Nephron (organoid): ENCODE measurements at regions not wholly inside any gene's neighbourhood (a gene's known extent, or its start where the extent isn't known, plus 50 kb on each side); places are given as distances from the start of the nearest gene placed in this dataset.

ENCODE experiments used
- H3K27ac Mint-ChIP-seq, 3 experiments: 2 replicates each; pipeline ENCODE4 v1.8.0; 2020; ENCODE audit warnings: mixed read lengths in 3 of 3, mild to moderate bottlenecking in 2 of 3, moderate library complexity in 1 of 3
- H3K27me3 Mint-ChIP-seq: 2 replicates; pipeline ENCODE4 v1.8.0; 2021; ENCODE audit warnings: low read depth, mild to moderate bottlenecking, moderate library complexity, mixed read lengths
- H3K36me3 Mint-ChIP-seq: 2 replicates; pipeline ENCODE4 v1.8.0; 2020; ENCODE audit warnings: low read depth, mixed read lengths
- H3K4me1 Mint-ChIP-seq: 2 replicates; pipeline ENCODE4 v1.8.0; 2020; ENCODE audit warnings: mixed read lengths
- H3K4me3 Mint-ChIP-seq, 3 experiments: 2 replicates each; pipeline ENCODE4 v1.8.0; 2020; ENCODE audit warnings: mild to moderate bottlenecking in 3 of 3, mixed read lengths in 3 of 3, moderate library complexity in 2 of 3
- H3K9me3 Mint-ChIP-seq: 2 replicates; pipeline ENCODE4 v1.8.0; 2020; ENCODE audit warnings: mixed read lengths
- CTCF ChIP-seq, 3 experiments: fragments of 200-600 bp; sonication (generic); IDR thresholded peaks; one replicate each; pipeline ENCODE4 v1.5.0; 2021; ENCODE audit warnings: antibody characterized with exemption in 3 of 3; ENCODE audit not compliant: unreplicated experiment in 3 of 3

GRCh38 chr2:9778471-9779316, 64.6 kb upstream of the TAF1B start:
- Mint-ChIP-seq H3K27ac (no peak overlapping the region), H3K36me3 (no peaks in the 10 kb centered on the region), H3K4me1 (peaks cover 13% of the 10 kb centered on the region), H3K27me3 (peaks cover 14% of the 10 kb centered on the region), H3K9me3 (peaks cover 7% of the 10 kb centered on the region), H3K4me3 (no peak overlapping the region)
- no peak for TF ChIP-seq CTCF (IDR thresholded peaks at IDR 0.05; ENCODE audit: unreplicated experiment in 3 of 3)

GRCh38 chr2:9779596-9780264, 63.5 kb upstream of the TAF1B start:
- no peak for TF ChIP-seq CTCF (IDR thresholded peaks at IDR 0.05; ENCODE audit: unreplicated experiment in 3 of 3)
- H3K4me3 Mint-ChIP-seq = no peak overlapping the region
- peaks cover 7% of the 10 kb centered on the region for H3K9me3 Mint-ChIP-seq
- no peaks in the 10 kb centered on the region for H3K36me3 Mint-ChIP-seq
- peaks cover 9% of the 10 kb centered on the region for H3K27me3 Mint-ChIP-seq
- peaks cover 8% of the 10 kb centered on the region for H3K4me1 Mint-ChIP-seq
- H3K27ac Mint-ChIP-seq = peak overlapping the region in 1 of 3 experiments; percentile 53

GRCh38 chr2:9780368-9781130, 62.7 kb upstream of the TAF1B start:
- H3K9me3 Mint-ChIP-seq = peaks cover 7% of the 10 kb centered on the region
- TF ChIP-seq CTCF (IDR thresholded peaks at IDR 0.05; ENCODE audit: unreplicated experiment in 3 of 3) = no peak
- no peaks in the 10 kb centered on the region for H3K36me3 Mint-ChIP-seq
- peaks cover 9% of the 10 kb centered on the region for H3K27me3 Mint-ChIP-seq
- peaks cover 8% of the 10 kb centered on the region for H3K4me1 Mint-ChIP-seq
- no peak overlapping the region for H3K4me3 Mint-ChIP-seq
- no peak overlapping the region for H3K27ac Mint-ChIP-seq

DNA sequence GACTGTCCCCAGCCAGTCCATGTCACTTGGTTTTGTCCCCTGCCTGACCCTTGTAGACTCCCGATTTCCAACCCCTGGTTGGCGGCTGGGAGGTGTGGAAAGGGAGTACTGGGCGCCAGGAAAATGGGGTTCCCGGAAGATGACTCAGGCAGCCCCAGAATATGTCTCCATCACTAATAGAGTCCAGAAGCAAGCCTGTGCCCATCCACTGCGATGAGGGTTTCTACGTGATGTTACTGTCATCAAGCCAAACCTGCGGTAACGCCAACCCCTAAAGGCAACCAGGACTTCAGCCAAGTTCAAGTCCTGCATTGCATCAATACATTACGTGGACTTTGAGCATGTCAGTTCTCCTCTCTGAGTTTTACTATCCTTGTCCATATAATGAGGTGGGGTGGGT, 62.0 kb upstream of the TAF1B start:
- Mint-ChIP-seq H3K9me3 (peaks cover 7% of the 10 kb centered on the region), H3K4me3 (no peak overlapping the region), H3K4me1 (peaks cover 8% of the 10 kb centered on the region), H3K27ac (no peak overlapping the region), H3K27me3 (peaks cover 9% of the 10 kb centered on the region), H3K36me3 (no peaks in the 10 kb centered on the region)
- TF ChIP-seq CTCF (IDR thresholded peaks at IDR 0.05; ENCODE audit: unreplicated experiment in 3 of 3) = no peak

- H3K36me3 Mint-ChIP-seq = no peaks in the 10 kb centered on the region
- H3K27me3 Mint-ChIP-seq = peaks cover 9% of the 10 kb centered on the region
- no peak overlapping the region for H3K4me3 Mint-ChIP-seq
- peaks cover 8% of the 10 kb centered on the region for H3K4me1 Mint-ChIP-seq
- no peak for TF ChIP-seq CTCF (IDR thresholded peaks at IDR 0.05; ENCODE audit: unreplicated experiment in 3 of 3)
- peaks cover 4% of the 10 kb centered on the region for H3K9me3 Mint-ChIP-seq
- peak overlapping the region in 1 of 3 experiments; percentile 78 for H3K27ac Mint-ChIP-seq
Observed at GRCh38 chr2:9782197-9782719, 61.0 kb upstream of the TAF1B start.
